Smooth muscle cell (in vitro differentiated cells): ENCODE measurements at regions not wholly inside any gene's neighbourhood (a gene's known extent, or its start where the extent isn't known, plus 50 kb on each side); places are given as distances from the start of the nearest gene placed in this dataset.

Experiments used
- DNase-seq: peaks from one replicate; lab custom pipeline; 2025; ENCODE audit not compliant: unreplicated experiment; lab: John Stamatoyannopoulos, UW
- H2AFZ ChIP-seq: fragments of 200-600 bp; sonication (generic); 2 replicates; pipeline ENCODE4 v1.6.0; 2016; ENCODE audit warnings: antibody characterized with exemption, low read depth, mild to moderate bottlenecking
- H3F3A ChIP-seq: fragments of 200-600 bp; sonication (generic); 2 replicates; pipeline ENCODE4 v1.6.0; 2017; ENCODE audit warnings: antibody characterized with exemption, low read depth
- H3K27ac ChIP-seq: fragments of 200-600 bp; sonication (generic); 2 replicates; pipeline ENCODE4 v1.5.1; 2016; ENCODE audit warnings: low read depth, mild to moderate bottlenecking
- H3K27me3 ChIP-seq: fragments of 200-600 bp; sonication (generic); 2 replicates; pipeline ENCODE4 v1.6.1; 2016; ENCODE audit warnings: low read depth, mild to moderate bottlenecking
- H3K36me3 ChIP-seq: fragments of 200-600 bp; sonication (generic); 2 replicates; pipeline ENCODE4 v1.5.1; 2016; ENCODE audit warnings: low read depth
- H3K4me1 ChIP-seq: fragments of 200-600 bp; sonication (generic); 2 replicates; pipeline ENCODE4 v1.5.1; 2016; ENCODE audit warnings: low read depth
- H3K4me2 ChIP-seq: fragments of 200-600 bp; sonication (generic); 2 replicates; pipeline ENCODE4 v1.6.0; 2016; ENCODE audit warnings: mild to moderate bottlenecking
- H3K4me3 ChIP-seq: fragments of 200-600 bp; sonication (generic); 2 replicates; pipeline ENCODE4 v1.5.1; 2016; ENCODE audit warnings: mild to moderate bottlenecking
- H3K79me2 ChIP-seq: fragments of 200-600 bp; sonication (generic); 2 replicates; pipeline ENCODE4 v1.6.0; 2016; ENCODE audit warnings: low read depth, mild to moderate bottlenecking
- H3K9ac ChIP-seq: fragments of 200-600 bp; sonication (generic); 2 replicates; pipeline ENCODE4 v1.6.0; 2016; ENCODE audit warnings: low read depth
- H3K9me3 ChIP-seq: fragments of 200-600 bp; sonication (generic); replicated peaks from 2 replicates; pipeline ENCODE4 v1.5.1; 2016; ENCODE audit warnings: low read depth
- H4K20me1 ChIP-seq: fragments of 200-600 bp; sonication (generic); 2 replicates; pipeline ENCODE4 v1.6.0; 2016; ENCODE audit warnings: low read depth
- WGBS: methylation state at CpG from one replicate; pipeline ENCODE4 v1.1.7; 2016; ENCODE audit warnings: low lambda C conversion rate; 5-methylcytosine and 5-hydroxymethylcytosine counted together
- TF ChIP-seq, protein P1 (sequence below): fragments of 200-600 bp; sonication (generic); IDR thresholded peaks from 2 replicates; pipeline ENCODE4 v1.5.1; 2017; ENCODE audit warnings: borderline replicate concordance, mild to moderate bottlenecking, antibody characterized with exemption; ENCODE audit not compliant: insufficient read depth, poor library complexity, severe bottlenecking

DNA sequence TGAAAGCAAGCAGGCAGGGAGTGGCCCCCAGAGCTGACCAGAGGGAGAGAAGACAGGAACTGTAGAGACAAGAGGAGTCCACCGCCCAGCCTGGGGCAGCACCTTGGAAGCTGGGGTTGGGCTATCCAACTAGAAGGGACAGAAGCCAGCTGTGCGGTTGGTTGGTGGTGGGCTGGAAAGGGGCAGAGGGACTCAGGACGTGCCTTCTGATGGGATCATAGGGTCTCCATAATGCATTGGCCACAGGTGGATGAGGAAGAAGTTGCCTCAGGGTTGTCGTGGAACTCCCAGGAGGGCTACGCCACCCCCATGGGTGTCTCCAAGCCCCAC is 114.0 kb upstream of the RET start:
- H3K9ac ChIP-seq: no peak overlapping the region
- H3K4me1 ChIP-seq: no peaks in the 10 kb centered on the region
- H3K27ac ChIP-seq: no peak overlapping the region
- H3K4me2 ChIP-seq: no peak overlapping the region
- no peaks in the 10 kb centered on the region for H3K36me3 ChIP-seq
- H4K20me1 ChIP-seq: no peaks in the 10 kb centered on the region
- TF ChIP-seq, protein P1, sequence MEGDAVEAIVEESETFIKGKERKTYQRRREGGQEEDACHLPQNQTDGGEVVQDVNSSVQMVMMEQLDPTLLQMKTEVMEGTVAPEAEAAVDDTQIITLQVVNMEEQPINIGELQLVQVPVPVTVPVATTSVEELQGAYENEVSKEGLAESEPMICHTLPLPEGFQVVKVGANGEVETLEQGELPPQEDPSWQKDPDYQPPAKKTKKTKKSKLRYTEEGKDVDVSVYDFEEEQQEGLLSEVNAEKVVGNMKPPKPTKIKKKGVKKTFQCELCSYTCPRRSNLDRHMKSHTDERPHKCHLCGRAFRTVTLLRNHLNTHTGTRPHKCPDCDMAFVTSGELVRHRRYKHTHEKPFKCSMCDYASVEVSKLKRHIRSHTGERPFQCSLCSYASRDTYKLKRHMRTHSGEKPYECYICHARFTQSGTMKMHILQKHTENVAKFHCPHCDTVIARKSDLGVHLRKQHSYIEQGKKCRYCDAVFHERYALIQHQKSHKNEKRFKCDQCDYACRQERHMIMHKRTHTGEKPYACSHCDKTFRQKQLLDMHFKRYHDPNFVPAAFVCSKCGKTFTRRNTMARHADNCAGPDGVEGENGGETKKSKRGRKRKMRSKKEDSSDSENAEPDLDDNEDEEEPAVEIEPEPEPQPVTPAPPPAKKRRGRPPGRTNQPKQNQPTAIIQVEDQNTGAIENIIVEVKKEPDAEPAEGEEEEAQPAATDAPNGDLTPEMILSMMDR: no peak
- H3K79me2 ChIP-seq: no peaks in the 10 kb centered on the region
- 95% methylated on average over 5 of the region's 5 CpGs for WGBS
- no peak for DNase-seq
- no peak overlapping the region for H2AFZ ChIP-seq
- H3K27me3 ChIP-seq: no peaks in the 10 kb centered on the region
- H3K4me3 ChIP-seq: no peak overlapping the region
- no peaks in the 10 kb centered on the region for H3K9me3 ChIP-seq
- H3F3A ChIP-seq: no peaks in the 10 kb centered on the region

DNA sequence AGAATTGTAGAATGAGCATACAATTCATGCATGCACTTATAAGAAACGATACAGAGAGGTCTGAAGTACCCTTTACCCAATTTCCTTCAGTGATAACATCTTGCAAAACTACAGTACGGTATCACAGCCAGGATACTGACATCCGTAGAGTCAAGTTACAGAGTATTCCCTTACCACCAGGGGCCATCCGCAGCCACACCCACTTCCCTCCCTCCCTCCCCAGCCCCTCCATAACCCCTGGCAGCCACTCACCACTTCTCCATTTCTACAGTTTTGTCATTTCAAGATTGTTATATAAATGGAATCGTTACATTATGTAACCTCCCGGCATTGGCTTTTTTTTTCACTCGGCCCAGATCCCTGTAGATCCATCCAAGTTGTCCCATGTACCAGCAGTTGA is 113.6 kb upstream of the RET start:
- no peak for DNase-seq
- TF ChIP-seq, protein P1: no peak
- Histone ChIP-seq H3K79me2 (no peaks in the 10 kb centered on the region), H3K4me2 (no peak overlapping the region), H2AFZ (no peak overlapping the region), H3K27me3 (no peaks in the 10 kb centered on the region), H3K9me3 (no peaks in the 10 kb centered on the region), H3K9ac (no peak overlapping the region), H3K4me3 (no peak overlapping the region), H3K4me1 (no peaks in the 10 kb centered on the region), H3K27ac (no peak overlapping the region), H4K20me1 (no peaks in the 10 kb centered on the region), H3F3A (no peaks in the 10 kb centered on the region), H3K36me3 (no peaks in the 10 kb centered on the region)
- WGBS: 76% methylated on average over 7 of the region's 7 CpGs

GRCh38 chr10:42969147-42969546 is 107.7 kb upstream of the RET start:
- Histone ChIP-seq H3K36me3 (no peaks in the 10 kb centered on the region), H3K4me1 (no peaks in the 10 kb centered on the region), H2AFZ (no peak overlapping the region), H3K79me2 (no peaks in the 10 kb centered on the region), H3K4me3 (no peak overlapping the region), H3K4me2 (no peak overlapping the region), H3F3A (no peaks in the 10 kb centered on the region), H3K9ac (no peak overlapping the region), H3K27me3 (no peaks in the 10 kb centered on the region), H3K9me3 (no peaks in the 10 kb centered on the region), H4K20me1 (no peaks in the 10 kb centered on the region), H3K27ac (no peak overlapping the region)
- DNase-seq: no peak
- WGBS: 78% methylated on average over 3 of the region's 3 CpGs
- TF ChIP-seq, protein P1: no peak

DNA sequence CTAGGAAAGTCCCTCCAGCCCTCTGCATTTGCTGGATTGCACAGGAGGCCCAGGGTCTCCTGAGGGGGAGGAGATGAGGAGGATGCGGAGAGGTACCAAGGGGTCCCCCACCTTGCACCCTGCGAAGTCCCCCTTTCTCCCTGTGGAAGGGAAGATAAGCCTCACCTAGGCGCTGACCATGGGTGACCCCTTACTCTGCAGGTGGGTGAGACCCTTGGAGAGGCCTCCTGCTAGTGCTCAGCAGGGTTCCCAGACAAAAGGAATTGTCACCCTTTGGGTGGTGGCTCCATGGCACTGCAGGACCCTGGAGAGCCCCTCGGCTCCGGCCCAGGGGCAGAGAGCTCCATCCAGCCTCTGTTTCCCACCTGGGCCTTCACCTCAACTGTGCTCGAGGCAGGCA is 107.0 kb upstream of the RET start:
- H2AFZ ChIP-seq: no peak overlapping the region
- H3K27me3 ChIP-seq: no peaks in the 10 kb centered on the region
- no peaks in the 10 kb centered on the region for H3K36me3 ChIP-seq
- WGBS: 95% methylated on average over 6 of the region's 6 CpGs
- H3K27ac ChIP-seq: no peak overlapping the region
- no peaks in the 10 kb centered on the region for H3F3A ChIP-seq
- no peaks in the 10 kb centered on the region for H3K4me1 ChIP-seq
- no peak for DNase-seq
- no peak overlapping the region for H3K4me2 ChIP-seq
- H3K4me3 ChIP-seq: no peak overlapping the region
- H3K9me3 ChIP-seq: no peaks in the 10 kb centered on the region
- no peaks in the 10 kb centered on the region for H3K79me2 ChIP-seq
- H4K20me1 ChIP-seq: no peaks in the 10 kb centered on the region
- H3K9ac ChIP-seq: no peak overlapping the region
- TF ChIP-seq, protein P1: no peak
